AG09309 (cell line): ENCODE measurements at regions not wholly inside any gene's neighbourhood (a gene's known extent, or its start where the extent isn't known, plus 50 kb on each side); places are given as distances from the start of the nearest gene placed in this dataset.
A peak's percentile ranks its signal among the peaks of the same experiment; 100 is the strongest.

Experiments
- DNase-seq: peaks from one replicate; pipeline ENCODE4 v3.0.0-alpha.2; 2010; ENCODE audit warnings: low read depth
- H3K4me3 ChIP-seq: 2 replicates; pipeline ENCODE4 v1.5.1; 2011; ENCODE audit warnings: mild to moderate bottlenecking, low read depth, low read length, moderate library complexity; ENCODE audit not compliant: control insufficient read depth
- TF ChIP-seq, protein P1 (sequence below): IDR thresholded peaks from 2 replicates; pipeline ENCODE4 v1.5.1; 2011; ENCODE audit warnings: mild to moderate bottlenecking, low read depth, low read length, inconsistent platforms; ENCODE audit not compliant: insufficient read depth, control insufficient read depth; ENCODE audit errors: missing control alignments

DNA sequence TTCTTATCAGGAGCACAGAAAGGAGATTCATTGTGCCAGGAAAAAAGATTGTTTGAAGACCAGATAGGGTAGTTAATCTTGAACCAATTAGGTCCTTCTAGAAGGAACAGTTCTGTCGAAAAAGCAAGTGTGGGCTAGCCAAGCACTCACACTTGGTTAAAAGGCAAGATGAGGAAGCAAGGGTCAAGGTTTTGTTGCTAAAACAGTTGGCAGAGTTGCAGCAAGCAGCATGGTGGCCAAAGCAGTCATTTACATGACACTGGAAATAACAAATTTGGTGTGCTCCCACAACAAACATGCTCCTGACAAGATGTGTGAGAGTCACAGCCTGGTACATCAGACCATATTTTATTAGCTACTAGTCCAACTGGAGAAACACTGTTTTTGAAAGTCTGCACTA, 228.0 kb upstream of the CFAP20DC start:
- no peak for DNase-seq
- TF ChIP-seq, protein P1, sequence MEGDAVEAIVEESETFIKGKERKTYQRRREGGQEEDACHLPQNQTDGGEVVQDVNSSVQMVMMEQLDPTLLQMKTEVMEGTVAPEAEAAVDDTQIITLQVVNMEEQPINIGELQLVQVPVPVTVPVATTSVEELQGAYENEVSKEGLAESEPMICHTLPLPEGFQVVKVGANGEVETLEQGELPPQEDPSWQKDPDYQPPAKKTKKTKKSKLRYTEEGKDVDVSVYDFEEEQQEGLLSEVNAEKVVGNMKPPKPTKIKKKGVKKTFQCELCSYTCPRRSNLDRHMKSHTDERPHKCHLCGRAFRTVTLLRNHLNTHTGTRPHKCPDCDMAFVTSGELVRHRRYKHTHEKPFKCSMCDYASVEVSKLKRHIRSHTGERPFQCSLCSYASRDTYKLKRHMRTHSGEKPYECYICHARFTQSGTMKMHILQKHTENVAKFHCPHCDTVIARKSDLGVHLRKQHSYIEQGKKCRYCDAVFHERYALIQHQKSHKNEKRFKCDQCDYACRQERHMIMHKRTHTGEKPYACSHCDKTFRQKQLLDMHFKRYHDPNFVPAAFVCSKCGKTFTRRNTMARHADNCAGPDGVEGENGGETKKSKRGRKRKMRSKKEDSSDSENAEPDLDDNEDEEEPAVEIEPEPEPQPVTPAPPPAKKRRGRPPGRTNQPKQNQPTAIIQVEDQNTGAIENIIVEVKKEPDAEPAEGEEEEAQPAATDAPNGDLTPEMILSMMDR = no peak

DNA sequence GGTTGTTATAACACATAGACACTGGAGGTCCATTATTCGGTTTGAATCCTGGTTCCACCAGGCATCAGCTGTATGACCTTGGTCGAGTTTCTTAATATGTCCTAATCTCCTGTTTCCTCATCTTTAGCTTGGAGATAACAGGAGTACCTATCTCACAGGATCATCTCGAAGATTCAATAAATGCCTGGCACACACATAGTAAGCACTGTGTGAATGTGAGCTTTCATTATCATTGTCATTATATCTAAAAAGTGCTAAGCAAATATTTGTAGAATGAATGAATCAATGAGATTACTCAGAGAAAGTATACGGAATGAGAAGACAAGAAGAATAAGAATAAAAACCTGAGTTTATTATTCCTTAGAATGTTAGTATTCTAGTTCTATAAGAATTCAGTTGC, 227.4 kb upstream of the CFAP20DC start:
- TF ChIP-seq, protein P1 = no peak
- H3K4me3 ChIP-seq = no peak overlapping the region
- no peak for DNase-seq

More for the DNA sequence above, 228.0 kb upstream of the CFAP20DC start:
- no peak overlapping the region for H3K4me3 ChIP-seq

GRCh38 chr3:59273976-59274375, 224.2 kb upstream of the CFAP20DC start:
- TF ChIP-seq, protein P1 = no peak
- DNase-seq = peak; percentile 63
- H3K4me3 ChIP-seq = no peak overlapping the region

GRCh38 chr3:59271971-59272370, 222.1 kb upstream of the CFAP20DC start:
- TF ChIP-seq, protein P1 = no peak
- DNase-seq = no peak

DNA sequence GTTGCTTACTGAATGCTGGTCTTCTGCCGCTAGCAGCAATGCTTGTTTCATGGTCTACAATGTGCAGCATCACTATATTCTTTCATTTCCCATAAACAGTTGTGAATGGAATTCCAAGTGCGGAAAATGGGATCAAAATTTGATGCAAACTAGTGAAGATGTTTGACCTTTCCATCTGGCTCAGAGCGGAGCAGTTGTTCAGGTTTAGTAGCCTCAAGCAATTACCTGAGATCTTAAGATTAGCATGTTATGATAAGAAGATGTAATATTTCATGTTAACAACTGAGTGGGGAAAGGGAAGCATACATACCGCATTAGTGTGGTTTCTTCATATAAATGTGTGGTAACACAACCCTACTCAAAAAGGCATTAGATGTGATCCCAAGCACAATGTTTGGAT, 221.1 kb upstream of the CFAP20DC start:
- TF ChIP-seq, protein P1 = no peak
- no peak for DNase-seq
- no peak overlapping the region for H3K4me3 ChIP-seq

More at GRCh38 chr3:59271971-59272370, 222.1 kb upstream of the CFAP20DC start:
- no peak overlapping the region for H3K4me3 ChIP-seq

- TF ChIP-seq, protein P1 = no peak
- H3K4me3 ChIP-seq = no peak overlapping the region
- DNase-seq = no peak
Observed at GRCh38 chr3:59270209-59270608, 220.4 kb upstream of the CFAP20DC start.

DNA sequence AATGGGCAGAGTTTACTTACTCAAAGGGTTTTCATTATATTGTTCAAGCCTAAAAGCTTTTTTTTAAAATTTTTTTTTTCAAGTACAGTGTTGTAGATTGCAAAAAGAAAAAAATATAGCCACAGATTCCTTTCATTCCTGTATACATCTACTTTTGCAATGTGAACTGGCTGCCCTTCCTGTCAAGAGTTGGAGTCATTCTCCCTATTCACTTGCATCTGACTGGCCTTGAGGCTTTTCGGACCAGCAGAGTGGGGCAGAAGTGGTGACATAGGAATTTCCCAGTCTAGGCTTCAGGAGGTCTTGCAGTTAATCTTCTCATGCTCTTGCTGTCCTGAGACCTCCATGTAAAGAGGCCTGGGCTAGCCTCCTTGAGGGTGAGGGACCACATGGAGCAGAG, 218.3 kb upstream of the CFAP20DC start:
- DNase-seq = no peak
- TF ChIP-seq, protein P1 = no peak
- H3K4me3 ChIP-seq = no peak overlapping the region
